NCI-H510A (cell line): ENCODE measurements at regions not wholly inside any gene's neighbourhood (a gene's known extent, or its start where the extent isn't known, plus 50 kb on each side); places are given as distances from the start of the nearest gene placed in this dataset.
"Not testable (repeated sequence)": the region's sequence is repeated elsewhere in the genome, so short reads cannot be mapped to it uniquely, and the experiment has no call there.

Experiments used
- DNase-seq: peaks from one replicate; lab custom pipeline; 2025; lab: John Stamatoyannopoulos, UW

GRCh38 chr9:97179616-97180015, 127.8 kb upstream of the CCDC180 start:
- DNase-seq, result no peak

- DNase-seq, result no peak
These were observed 131.3 kb upstream of the CCDC180 start for GRCh38 chr9:97176206-97176605.

GRCh38 chr9:97168174-97168573, 129.2 kb upstream of the CTSV start:
- not testable (repeated sequence) for DNase-seq

GRCh38 chr9:97166496-97167138, 127.7 kb upstream of the CTSV start:
- not testable (repeated sequence) for DNase-seq

GRCh38 chr9:97160255-97160654, 121.3 kb upstream of the CTSV start:
- DNase-seq, result no peak

- not testable (repeated sequence) for DNase-seq
These were observed 119.8 kb upstream of the CTSV start for GRCh38 chr9:97158722-97159121.

GRCh38 chr9:97155441-97155840, 116.5 kb upstream of the CTSV start:
- DNase-seq, result not testable (repeated sequence)

- no peak for DNase-seq
These were observed 115.0 kb upstream of the CTSV start for GRCh38 chr9:97153967-97154366.

- not testable (repeated sequence) for DNase-seq
These were observed 114.2 kb upstream of the CTSV start for GRCh38 chr9:97153160-97153559.

- DNase-seq, result not testable (repeated sequence)
These were observed 111.5 kb upstream of the CTSV start for GRCh38 chr9:97150471-97150870.

GRCh38 chr9:97148428-97148827, 109.5 kb upstream of the CTSV start:
- not testable (repeated sequence) for DNase-seq

- not testable (repeated sequence) for DNase-seq
These were observed 106.7 kb upstream of the CTSV start for GRCh38 chr9:97145680-97146079.

- no peak for DNase-seq
These were observed 101.6 kb upstream of the CTSV start for GRCh38 chr9:97140566-97140965.

- DNase-seq, result no peak
These were observed 97.5 kb upstream of the CTSV start for GRCh38 chr9:97136421-97136820.

GRCh38 chr9:97133966-97134365, 95.0 kb upstream of the CTSV start:
- DNase-seq, result not testable (repeated sequence)

GRCh38 chr9:97132865-97133264, 93.9 kb upstream of the CTSV start:
- no peak for DNase-seq

- DNase-seq, result not testable (repeated sequence)
These were observed 91.9 kb upstream of the CTSV start for GRCh38 chr9:97130864-97131263.

- not testable (repeated sequence) for DNase-seq
These were observed 91.4 kb upstream of the CTSV start for GRCh38 chr9:97130387-97130786.

GRCh38 chr9:97128919-97129318, 90.0 kb upstream of the CTSV start:
- no peak for DNase-seq

GRCh38 chr9:97124256-97124655, 85.3 kb upstream of the CTSV start:
- DNase-seq, result no peak

GRCh38 chr9:97110696-97111095, 71.8 kb upstream of the CTSV start:
- DNase-seq, result no peak

GRCh38 chr9:97109194-97109811, 70.4 kb upstream of the CTSV start:
- no peak for DNase-seq

GRCh38 chr9:97105220-97105619, 66.3 kb upstream of the CTSV start:
- not testable (repeated sequence) for DNase-seq
